HFF-Myc (cell line): ENCODE measurements at regions not wholly inside any gene's neighbourhood (a gene's known extent, or its start where the extent isn't known, plus 50 kb on each side); places are given as distances from the start of the nearest gene placed in this dataset.

Source experiments
- DNase-seq: peaks from one replicate; pipeline ENCODE4 v3.0.0-alpha.2; 2011; ENCODE audit warnings: low read depth; ENCODE audit errors: extremely low read depth
- H3K4me3 ChIP-seq: replicated peaks from 2 replicates; pipeline ENCODE4 v1.5.1; 2011; ENCODE audit warnings: low read depth, mild to moderate bottlenecking, control low read depth, low read length
- TF ChIP-seq, protein P1 (sequence below): IDR thresholded peaks from 2 replicates; pipeline ENCODE4 v1.5.1; 2012; ENCODE audit warnings: mild to moderate bottlenecking, low read depth, low read length, control low read depth; ENCODE audit errors: missing control alignments

- no peak overlapping the region for H3K4me3 ChIP-seq
- TF ChIP-seq, protein P1, sequence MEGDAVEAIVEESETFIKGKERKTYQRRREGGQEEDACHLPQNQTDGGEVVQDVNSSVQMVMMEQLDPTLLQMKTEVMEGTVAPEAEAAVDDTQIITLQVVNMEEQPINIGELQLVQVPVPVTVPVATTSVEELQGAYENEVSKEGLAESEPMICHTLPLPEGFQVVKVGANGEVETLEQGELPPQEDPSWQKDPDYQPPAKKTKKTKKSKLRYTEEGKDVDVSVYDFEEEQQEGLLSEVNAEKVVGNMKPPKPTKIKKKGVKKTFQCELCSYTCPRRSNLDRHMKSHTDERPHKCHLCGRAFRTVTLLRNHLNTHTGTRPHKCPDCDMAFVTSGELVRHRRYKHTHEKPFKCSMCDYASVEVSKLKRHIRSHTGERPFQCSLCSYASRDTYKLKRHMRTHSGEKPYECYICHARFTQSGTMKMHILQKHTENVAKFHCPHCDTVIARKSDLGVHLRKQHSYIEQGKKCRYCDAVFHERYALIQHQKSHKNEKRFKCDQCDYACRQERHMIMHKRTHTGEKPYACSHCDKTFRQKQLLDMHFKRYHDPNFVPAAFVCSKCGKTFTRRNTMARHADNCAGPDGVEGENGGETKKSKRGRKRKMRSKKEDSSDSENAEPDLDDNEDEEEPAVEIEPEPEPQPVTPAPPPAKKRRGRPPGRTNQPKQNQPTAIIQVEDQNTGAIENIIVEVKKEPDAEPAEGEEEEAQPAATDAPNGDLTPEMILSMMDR, result no peak
- DNase-seq, result no peak
Measured at GRCh38 chr11:97656356-97656755, 1266.5 kb downstream of the JRKL start.

DNA sequence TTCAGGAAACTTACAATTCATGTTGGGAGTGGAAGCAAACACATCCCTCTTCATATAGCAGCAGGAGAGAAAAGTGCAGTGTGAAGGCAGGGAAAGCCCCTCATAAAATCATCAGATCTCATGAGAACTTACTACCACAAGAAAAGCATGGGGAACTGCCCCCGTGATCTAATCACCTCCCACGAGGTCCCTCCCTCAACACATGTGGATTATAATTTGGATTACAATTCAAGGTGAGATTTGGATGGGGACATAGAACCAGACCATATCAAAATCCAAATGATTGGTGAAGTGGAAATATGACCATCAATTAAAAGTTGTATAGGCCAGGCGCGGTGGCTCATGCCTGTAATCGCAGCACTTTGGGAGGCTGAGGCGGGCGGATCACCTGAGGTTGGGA is 1268.0 kb downstream of the JRKL start:
- no peak overlapping the region for H3K4me3 ChIP-seq
- no peak for DNase-seq
- TF ChIP-seq, protein P1, result no peak

DNA sequence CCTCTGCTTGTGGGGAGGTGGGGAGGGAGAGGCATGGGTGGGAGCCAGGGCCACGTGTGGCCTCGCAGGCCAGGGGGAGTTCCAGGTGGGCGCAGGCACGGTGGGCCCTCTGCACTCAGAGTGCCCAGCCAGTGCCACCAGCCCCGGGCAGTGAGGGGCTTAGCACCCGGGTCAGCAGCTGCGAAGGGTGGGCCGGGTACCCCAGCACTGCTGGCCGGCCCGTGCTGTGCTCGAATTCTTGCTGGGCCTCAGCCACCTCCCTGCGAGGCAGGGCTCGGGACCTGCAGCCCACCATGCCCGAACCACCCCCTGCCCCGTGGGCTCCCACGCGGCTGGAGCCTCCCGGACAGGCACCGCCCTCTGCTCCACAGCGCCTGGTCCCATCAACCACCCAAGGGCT is 1277.2 kb downstream of the JRKL start:
- DNase-seq, result no peak
- TF ChIP-seq, protein P1, result no peak
- H3K4me3 ChIP-seq, result no peak overlapping the region

DNA sequence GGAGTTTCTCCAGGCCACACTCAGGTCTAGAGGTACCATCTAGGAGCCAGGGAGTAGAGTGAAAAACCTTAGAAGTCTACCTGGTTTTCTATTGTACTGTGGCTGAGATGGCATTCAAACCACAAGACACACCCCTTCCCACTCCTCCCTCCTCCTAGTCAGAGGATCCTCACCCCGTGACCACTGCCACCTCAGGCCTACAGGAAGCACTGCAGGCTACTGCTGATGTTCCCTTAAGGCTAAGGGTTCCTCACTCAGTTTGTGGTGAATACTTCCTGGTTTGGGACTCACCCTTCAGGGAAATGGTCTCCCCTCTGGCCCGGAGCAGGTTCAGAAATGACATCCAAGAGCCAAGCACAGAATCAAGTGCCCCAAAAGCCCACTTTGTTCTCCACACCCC is 1293.9 kb downstream of the JRKL start:
- H3K4me3 ChIP-seq, result no peak overlapping the region
- no peak for DNase-seq
- TF ChIP-seq, protein P1, result no peak

GRCh38 chr11:97684486-97685439 is 1295.0 kb downstream of the JRKL start:
- TF ChIP-seq, protein P1, result no peak
- no peak for DNase-seq
- no peak overlapping the region for H3K4me3 ChIP-seq

DNA sequence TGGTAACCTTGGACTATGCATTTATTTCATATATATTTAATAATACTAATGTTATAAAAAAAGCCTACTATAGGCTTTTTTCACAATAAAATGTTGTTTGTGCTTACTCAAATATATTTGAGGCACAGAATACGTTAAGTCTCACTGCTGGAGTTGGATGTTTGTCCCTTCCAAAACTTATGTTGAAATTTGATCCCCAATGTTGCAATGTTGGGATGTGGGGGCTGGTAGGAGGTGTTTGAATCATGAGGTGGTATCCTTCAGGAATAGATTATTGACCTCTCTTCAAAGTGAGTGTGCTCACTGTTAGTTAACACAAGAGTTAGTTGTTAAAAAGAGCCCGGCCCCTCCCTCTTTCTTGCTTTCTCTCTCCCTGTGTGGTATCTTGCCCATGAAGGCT is 1295.9 kb downstream of the JRKL start:
- H3K4me3 ChIP-seq, result no peak overlapping the region
- TF ChIP-seq, protein P1, result no peak
- DNase-seq, result no peak
